ENCODE measurements at regions not wholly inside any gene's neighbourhood (a gene's known extent, or its start where the extent isn't known, plus 50 kb on each side); places are given as distances from the start of the nearest gene placed in this dataset.

- no peak overlapping the region for H3K27ac ChIP-seq
- TF ChIP-seq CTCF (conservative IDR thresholded peaks at IDR 0.05), result no peak
Measured at GRCh38 chr14:51515611-51516010, 136.1 kb upstream of the FRMD6 start.

GRCh38 chr14:51516706-51517395 lies 134.9 kb upstream of the FRMD6 start:
- H3K27ac ChIP-seq, result no peak overlapping the region
- TF ChIP-seq CTCF (conservative IDR thresholded peaks at IDR 0.05), result no peak

DNA sequence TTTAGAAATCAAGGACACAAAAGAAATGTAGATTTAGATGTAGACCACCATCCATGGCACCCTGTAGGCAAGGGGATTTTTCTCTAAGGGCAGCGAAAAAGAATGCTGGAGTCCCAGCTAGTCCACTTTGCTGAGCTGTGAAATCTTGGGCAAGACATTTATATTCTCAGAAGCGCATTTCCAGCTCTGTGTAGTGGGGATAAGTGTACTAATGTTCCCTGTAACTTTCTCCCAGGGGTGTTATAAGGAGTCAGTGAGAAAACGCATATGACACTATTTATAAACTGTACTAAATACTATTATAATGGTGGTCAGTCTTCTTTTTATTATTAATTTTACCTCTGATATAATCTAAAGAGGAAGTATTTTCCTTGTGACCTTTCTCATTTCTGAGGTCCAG lies 133.4 kb upstream of the FRMD6 start:
- no peak overlapping the region for H3K27ac ChIP-seq
- TF ChIP-seq CTCF (conservative IDR thresholded peaks at IDR 0.05), result no peak

GRCh38 chr14:51518711-51519110 lies 133.0 kb upstream of the FRMD6 start:
- TF ChIP-seq CTCF (conservative IDR thresholded peaks at IDR 0.05), result no peak
- H3K27ac ChIP-seq, result no peak overlapping the region

DNA sequence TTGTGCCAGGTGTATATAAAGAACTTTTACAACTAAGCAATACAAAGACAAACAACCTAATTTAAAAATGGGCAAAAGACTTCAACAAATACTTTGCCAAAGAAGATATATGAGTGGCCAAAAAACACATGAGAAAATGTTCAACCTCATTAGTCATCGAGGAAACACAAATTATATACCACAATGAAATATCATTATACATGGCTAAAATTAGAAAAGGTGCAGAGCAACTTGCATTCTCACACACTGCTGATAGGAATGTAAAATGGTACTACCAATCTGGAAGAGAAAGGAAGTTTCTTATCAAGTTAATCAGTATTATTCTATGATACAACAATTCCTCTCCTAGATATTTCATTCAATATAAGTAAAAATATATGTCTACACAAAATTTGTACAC lies 131.6 kb upstream of the FRMD6 start:
- no peak overlapping the region for H3K27ac ChIP-seq
- no peak for TF ChIP-seq CTCF (conservative IDR thresholded peaks at IDR 0.05)

DNA sequence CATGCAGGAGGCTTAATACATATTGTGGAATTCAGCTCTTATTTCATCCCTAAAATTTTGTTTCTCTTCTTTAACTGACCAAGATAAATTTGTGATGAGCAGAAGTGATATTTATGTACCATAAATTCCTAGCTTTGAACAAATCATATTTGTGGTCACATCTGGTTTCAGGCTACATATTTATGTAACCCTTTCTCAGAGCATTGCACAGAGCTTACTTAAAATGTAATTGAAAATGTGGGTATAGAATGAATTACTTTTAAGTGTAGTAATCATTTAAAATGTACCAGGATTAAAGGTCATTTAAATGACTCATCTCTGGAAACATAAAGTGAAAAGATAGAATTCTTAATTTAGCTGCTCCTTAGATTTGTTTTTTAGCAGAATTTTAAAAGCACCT lies 129.9 kb upstream of the FRMD6 start:
- TF ChIP-seq CTCF (conservative IDR thresholded peaks at IDR 0.05), result no peak

DNA sequence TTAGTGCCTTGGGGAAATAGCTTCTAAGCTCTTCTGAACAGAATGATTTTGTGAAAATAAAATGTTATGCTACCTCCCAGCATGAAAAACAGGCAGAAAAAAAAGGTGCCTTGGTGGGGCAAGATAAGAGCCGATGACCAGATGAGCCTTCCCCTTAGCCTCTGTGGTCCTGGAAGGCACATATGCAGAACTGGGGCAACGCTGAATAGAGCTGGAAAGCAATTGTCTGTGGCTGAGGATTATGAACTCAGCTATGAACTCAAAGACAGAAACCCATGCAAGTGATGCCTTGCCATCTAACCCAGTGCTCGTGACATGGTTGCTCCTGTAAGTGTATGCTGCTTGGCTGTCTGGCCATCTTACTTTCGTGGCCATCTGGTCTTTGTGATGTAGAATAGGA lies 128.5 kb upstream of the FRMD6 start:
- TF ChIP-seq CTCF (conservative IDR thresholded peaks at IDR 0.05), result no peak

More for the DNA sequence above, 129.9 kb upstream of the FRMD6 start:
- H3K27ac ChIP-seq, result no peak overlapping the region

More for the DNA sequence above, 128.5 kb upstream of the FRMD6 start:
- H3K27ac ChIP-seq, result no peak overlapping the region

All from VCaP (cell line).